HCEC 1CT (cell line): ENCODE measurements at regions not wholly inside any gene's neighbourhood (a gene's known extent, or its start where the extent isn't known, plus 50 kb on each side); places are given as distances from the start of the nearest gene placed in this dataset.
"Not testable (repeated sequence)": the region's sequence is repeated elsewhere in the genome, so short reads cannot be mapped to it uniquely, and the experiment has no call there.

Source experiments
- DNase-seq: peaks from one replicate; pipeline ENCODE4 v3.0.0-alpha.2; 2017

DNA sequence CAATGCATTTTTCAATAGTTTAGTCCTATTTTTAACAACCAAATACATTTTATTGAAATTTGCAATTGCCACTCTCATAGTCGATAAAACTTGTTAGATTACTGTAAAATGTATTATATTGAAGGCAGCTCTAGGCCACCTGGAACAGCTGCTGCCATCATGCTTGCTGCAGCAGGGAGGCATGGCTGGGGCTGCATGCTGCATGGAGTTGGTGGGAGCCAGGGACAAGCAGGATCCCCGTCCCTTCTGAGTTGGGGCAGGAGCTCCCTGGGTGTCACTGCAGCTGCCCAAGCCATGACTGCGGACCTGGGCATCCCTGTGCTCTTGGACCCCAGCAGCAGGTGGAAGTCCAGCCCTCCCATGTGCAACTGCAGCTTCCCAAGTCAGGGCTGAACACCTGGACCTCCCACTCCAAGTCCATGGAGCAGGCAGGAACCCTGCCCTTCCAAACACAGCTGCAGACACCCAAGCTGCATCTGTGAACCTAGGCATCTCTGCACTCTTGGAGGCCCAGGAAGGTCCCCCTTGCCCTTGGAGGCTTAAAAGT is 742.0 kb downstream of the ZBBX start:
- no peak for DNase-seq

DNA sequence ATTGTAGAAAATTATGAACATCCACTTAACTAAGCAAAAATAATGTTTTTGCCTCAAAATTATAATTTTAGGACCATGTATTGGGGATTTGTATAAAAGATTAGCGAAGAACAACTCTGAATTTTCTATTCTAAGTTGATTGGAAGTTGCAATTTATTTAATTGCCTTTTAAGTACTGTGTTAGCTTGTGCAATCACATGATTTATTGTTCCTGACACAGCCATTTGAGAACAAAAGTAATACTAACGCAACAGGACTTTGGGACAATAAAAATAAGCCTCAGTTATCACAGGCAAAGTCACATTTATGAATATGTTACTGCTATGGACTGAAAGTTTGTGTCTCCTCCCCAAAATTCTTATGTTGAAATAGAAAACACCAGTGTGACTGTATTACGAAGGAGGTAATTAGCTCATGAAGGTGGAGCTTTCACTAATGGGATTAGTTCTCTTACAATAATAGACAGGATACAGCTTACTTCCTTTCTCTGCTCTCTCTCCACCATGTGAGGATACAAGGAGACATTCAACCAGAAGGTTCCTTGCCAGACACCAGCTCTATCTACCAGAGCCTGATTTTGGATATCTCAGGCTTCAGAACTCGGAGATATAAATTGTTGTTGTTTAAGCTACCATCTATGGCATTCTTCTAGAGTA is 745.9 kb downstream of the ZBBX start:
- DNase-seq: no peak

DNA sequence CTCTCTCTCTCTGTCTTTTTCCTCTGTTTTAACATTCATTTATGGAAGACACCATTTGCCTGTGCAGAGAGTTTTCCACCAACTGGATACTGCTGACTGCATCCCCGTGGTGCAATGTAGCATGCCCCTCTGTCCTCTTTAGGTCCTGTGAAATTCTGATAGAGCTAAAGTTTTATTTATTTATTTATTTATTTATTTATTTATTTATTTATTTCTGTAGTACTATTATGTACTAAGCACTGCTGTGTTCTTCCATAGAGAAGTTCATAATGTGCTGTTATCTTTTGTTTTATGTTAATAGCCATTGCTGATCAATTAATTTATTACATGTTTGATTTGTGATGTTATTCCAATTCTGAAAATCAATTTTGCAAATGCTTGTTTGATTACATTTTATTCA is 749.9 kb downstream of the ZBBX start:
- no peak for DNase-seq

DNA sequence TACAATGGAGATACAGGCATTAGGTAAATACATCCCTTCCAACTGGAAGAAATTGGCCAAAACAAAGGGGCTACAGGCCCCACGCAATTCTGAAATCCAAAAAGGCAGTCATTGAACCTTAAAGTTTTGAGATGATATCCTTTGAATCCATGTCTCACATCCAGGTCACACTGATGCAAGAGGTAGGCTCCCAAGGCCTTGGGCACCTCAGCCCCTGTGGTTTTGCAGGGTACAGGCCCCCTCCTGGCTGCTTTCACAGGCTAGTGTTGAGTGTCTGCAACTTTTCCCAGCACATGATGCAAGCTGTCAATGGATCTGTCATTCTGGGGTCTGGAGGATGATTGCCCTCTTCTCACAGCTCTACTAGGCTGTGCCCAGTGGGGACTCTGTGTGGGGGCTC is 766.7 kb downstream of the ZBBX start:
- no peak for DNase-seq

DNA sequence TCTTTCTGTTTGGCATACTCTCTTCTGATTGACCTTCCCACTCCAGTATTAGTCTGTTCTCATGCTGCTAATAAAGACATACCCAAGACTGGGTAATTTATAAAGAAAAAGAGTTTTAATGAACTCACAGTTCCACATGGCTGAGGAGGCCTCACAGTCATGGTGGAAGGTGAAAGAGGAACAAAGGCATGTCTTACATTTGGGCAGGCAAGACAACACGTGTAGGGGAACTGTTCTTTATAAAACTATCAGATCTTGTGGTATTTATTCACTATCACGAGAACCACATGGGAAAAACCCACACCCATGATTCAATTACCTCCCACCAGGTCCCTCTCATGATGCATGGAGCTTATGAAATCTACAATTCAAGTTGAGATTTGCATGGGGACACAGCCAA is 767.3 kb downstream of the ZBBX start:
- DNase-seq: not testable (repeated sequence)

DNA sequence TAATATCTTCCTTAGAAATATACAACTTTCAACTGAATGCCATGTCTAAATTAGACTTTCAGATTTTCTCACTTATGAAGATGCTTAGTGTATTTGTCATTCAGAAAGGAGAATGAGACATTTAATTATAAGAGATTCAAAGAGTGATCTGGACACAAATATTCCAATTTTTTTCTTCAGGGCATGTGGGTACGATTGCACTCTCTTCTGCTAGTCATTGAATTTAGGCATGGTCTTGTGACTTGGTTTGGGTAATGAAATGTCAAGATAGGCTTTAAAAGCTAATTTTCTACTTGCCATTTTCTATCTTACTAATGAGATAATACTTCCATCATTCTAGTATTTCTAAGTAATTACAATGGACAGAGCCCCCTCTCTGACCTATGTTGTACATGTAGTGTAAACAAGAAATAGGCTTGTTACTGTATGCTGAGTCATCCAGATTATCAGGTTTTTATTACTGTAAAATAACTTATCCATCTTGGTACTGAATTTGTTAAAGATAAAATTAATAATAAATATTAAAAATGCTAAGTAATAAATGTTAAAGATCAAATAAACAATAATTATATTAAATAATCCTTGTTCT is 770.8 kb upstream of the BCHE start:
- DNase-seq: no peak

DNA sequence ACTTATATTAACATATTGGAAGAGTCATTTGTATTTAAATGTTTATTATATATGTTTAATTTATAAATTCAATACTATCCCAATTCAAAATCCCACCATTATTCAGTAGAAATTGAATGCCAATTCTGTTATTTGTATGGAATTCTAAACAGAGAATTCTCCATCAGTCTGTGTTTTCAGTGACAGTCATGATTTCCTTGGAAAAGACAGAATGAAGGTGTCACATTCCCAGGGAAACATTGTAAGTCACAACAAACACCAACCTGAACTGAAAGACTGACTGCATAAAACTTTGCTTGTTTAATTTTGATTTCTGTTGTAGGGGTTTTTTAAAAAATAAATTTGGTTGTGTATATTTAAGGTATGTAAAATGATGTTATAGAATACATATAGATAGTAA is 769.8 kb upstream of the BCHE start:
- no peak for DNase-seq

DNA sequence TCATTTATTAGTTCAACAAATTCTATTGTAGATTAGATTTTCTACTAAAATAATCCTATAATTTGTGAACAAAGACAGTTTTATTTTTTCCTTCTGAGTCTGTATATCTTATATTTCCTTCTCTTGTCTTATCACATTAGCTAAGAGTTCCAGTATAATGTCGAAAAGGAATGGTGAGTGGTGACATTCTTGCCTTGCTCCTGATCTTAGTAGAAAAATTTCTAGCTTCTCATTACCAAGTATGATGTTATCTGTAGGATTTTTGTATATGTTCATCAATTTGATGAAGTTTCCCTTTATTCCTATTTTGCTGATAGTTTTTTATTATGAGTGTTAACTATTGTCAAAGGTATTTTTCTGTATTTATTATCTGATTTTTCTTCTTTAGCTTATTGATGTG is 756.6 kb upstream of the BCHE start:
- no peak for DNase-seq

DNA sequence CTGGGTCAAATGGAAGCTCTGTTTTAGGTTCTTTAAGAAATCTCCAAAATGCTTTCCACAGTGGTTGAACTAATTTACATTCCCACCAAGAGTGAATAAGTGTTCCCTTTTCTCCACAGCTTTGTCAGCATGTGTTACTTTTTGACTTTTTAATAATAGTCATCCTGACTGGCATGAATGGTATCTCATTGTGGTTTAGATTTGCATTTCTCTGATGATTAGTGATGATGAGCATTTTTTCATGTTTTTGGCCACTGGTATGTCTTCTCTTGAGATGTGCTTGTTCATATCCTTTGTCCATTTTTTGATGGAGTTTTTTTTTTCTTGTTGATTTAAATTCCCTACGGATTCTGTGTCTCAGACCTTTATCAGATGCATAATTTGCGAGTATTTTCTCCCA is 745.0 kb upstream of the BCHE start:
- no peak for DNase-seq

DNA sequence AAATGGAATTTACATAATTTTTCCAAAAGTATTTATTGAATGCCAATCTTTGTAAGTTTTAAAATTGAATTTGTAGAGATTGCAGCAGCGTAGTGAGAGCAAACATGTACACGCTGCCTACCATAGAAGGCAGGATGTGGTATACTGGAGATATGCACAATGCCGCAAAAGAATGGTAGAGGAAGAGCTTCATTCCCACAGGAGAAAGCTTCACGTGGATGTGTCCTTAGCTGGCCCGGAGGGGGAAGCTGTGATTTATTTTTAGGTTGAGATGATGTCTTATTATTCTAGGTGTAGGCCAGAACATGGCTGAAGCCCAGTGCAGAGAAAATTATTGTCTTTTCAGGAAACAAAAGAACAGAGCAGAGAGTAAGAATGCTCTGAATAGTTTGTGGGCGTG is 743.3 kb upstream of the BCHE start:
- DNase-seq: no peak

DNA sequence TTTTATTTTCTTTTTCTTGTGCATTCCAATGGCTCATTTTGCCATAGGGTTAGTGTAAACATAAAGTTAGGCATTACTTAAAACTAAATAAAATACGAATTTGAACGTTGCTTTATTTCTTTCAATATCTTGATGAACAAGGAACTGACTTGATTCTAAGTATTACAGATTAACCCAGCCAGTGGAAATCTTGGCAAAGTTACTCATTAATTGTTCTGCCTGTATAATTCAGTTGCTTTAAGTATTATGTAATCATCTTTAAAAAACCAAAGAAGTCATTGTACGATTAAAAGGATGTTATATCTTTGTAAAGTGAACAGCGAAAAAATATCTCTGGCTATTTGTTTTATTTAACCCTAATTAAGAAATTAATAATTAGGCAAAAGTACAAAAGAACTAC is 737.9 kb upstream of the BCHE start:
- DNase-seq: no peak

DNA sequence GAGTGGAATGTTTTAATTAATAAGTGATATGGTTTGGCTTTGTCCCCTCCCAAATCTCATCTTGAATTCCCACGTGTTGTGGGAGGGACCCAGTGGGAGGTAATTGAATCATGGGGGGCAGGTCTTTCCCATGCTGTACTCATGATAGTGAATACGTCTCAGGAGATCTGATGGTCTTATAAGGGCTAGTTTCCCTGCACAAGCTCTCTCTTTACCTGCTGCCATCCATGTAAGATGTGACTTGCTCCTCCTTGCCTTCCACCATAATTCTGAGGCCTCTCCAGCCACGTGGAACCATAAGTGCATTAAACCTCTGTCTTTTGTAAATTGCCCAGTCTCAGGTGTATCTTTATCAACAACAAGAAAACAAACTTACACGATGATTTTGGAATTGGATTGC is 734.5 kb upstream of the BCHE start:
- not testable (repeated sequence) for DNase-seq

DNA sequence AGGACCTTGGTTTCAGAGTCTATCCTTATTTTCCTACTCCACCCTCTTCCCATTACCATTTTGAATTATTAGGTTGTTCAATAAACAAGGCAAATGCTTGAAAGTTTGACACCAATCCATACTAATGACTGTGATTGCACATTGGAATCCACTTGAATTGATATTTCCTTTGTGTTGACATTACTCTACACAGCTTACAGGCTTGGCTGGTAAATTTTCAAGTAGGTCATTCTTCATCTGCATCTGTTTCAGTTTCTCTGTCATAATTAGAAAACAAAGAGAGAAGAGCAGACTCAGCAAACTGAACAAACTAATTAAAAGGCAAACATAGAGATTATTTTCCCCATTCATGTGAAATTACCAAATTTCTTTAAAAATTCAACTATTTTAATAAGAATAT is 732.9 kb upstream of the BCHE start:
- no peak for DNase-seq

DNA sequence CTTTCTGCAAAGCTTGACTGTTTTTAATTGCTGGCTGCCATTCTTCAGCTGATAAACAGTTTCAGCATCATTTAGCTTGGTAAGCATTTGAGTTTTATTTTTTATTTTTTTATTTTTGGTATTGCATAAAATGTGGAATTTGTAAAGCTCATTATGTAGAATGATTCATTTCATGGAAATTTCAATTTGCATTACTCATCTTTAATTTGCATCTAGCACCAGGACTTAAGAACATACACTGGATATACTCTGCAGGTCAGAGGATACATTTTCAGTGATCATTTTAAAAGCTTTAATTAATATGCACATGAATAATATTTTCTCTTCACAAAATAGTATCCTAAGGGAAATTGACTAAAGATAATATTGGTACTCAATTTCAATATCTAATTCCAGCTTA is 732.4 kb upstream of the BCHE start:
- no peak for DNase-seq

DNA sequence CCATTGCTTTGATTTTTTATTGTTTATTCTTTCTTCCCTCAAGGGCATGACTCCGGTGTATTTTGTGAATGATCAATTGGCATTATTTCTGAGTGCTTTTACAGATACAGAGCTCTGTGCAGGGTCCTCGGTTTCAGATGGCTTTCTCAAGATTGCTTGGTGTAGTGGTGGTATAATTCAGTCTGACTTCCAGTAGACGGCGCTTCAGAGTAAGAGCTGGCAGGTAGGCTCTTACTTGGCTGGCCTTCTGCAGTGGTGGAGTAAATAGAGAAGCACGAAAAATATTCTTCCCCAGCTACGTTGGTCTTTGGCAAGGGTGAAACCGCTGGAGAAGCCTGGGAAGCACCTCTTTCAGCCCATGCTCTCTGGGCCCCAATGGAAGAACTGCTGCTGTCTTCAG is 723.0 kb upstream of the BCHE start:
- no peak for DNase-seq

DNA sequence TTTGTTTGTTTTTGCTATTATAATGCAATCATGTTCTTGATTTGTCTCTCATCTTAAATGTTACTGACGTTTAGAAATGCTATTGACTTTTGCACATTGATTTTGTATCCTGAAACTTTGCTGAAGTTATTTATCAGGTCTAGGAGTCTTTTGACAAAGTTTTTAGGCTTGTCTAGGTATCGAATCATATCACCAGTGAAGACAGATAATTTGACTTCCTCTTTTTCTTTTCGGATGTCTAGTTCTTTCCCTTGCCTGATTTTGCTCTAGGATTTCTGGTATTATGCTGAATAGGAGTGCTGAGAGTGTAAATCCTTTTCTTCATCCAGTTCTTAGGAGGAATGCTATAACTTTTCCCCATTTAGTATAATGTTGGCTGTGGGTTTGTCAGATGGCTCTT is 719.7 kb upstream of the BCHE start:
- DNase-seq: no peak

DNA sequence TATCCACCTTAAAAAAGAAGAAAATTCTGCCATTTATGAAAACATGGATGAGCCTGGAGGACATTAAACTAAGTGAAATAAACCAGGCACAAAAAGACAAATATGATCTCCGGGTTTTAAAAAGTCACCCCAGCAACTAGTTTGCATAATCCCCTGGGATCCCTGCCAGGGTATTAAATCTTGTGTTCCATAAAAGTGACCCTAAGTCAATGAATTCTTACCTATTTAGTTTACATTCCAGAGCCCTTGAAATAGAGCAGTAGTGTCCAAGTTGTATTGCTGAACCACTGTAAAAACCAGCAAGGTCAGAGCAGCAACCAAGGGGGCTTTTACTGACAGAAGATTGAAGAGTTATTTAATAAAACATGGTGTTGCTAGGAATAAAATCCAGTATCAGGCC is 716.8 kb upstream of the BCHE start:
- no peak for DNase-seq

DNA sequence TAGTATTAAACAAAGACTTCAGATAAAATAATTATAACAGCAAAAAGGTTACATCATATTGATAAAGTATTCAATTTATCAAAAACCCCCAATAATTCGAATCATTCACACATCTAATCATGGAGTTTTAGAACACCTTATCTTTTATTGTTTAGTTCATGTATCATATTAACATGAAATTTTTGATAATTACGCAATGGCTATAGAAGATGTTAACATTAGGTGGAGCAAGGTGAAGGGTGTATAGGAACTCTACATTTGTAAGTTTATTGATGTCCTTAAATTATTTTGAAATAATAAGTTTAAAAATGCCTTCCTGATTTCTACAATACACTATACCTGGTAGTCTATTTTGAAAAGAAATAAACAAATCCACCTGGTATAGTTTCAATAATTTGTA is 696.5 kb upstream of the BCHE start:
- DNase-seq: no peak

DNA sequence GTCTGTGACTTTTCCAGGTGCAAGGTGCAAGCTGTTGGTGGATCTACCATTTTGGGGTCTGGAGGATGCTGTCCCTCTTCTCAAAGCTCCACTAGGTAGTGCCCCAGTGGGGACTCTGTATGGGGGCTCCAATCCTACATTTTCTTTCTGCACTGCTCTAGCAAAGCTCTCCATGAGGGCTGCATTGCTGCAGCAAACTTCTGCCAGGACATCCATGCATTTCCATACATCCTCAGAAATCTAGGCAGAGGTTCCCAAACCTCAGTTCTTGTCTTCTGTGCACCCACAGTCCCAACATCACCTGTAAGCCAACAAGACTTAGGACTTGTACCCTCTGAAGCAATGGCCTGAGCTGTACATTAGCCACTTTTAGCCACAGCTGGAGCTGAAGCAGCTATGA is 694.5 kb upstream of the BCHE start:
- no peak for DNase-seq

DNA sequence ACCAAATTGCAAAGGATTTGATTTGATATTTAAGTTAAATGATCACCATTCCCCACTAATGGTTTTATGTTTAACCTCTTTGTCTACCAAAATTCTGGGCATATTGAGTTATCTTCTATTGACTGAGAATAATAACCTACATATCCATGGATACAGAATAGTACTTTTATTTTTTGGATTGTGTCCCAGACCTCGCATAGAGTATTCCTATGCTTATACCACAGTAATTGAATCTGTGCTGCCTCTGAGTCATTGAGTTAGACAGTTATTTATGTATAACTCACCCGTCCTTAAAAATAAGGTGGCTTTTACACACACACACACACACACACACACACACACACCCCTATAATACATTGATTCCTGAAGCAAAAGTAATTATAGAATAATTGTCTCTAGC is 690.1 kb upstream of the BCHE start:
- DNase-seq: no peak

DNA sequence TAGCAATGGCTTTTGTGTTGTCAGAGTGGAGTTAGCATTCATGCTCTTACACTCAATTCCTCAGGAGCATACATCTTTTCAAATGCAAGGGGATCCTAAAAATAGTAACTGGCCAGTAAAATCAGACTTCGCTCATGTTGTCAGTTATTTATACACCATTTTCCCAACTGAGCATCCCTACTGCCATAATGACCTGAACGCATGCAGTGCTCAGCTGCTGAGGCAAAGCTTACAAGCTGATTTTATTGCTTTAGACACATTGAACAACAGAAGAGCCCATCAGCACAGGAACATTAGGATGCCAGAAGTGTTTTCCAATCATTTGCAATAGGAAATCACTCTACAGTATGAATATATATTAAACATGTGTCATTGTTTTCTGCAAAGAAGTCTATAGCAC is 689.7 kb upstream of the BCHE start:
- DNase-seq: no peak

DNA sequence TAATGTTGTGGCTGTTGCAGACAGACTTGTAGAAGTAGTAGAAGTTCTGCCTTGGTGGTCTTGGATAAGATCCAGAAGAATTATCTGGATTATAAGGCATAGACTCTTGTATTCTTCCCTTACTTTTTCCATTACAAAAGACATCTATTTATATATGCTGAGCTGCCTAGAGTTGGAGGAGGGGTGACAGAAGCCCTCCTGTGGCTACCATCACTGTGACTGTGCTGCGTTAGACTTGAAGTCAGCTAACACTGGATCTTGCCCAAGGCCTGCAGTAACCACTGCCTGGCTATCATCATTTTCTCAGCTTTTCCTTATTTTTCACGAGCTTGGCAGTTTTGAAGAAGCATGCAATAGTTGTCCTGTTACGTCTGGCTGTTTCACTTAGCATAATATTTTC is 684.8 kb upstream of the BCHE start:
- DNase-seq: no peak

DNA sequence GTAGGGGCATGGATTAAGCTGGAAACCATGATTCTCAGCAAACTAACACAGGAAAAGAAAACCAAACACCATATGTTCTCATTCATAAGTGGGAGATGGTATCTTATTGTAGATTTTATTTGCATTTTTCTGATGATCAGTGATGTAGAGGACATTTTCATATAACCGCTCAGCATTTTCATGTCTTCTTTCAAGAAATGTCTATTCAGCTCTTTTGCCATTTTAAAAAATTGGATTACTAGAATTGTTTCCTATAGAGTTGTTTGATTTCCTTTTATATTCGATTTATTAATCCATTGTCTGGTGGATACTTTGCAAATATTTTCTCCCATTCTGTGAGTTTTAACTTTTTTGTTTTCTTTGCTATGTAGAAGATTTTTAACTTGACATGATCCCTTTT is 682.2 kb upstream of the BCHE start:
- no peak for DNase-seq

DNA sequence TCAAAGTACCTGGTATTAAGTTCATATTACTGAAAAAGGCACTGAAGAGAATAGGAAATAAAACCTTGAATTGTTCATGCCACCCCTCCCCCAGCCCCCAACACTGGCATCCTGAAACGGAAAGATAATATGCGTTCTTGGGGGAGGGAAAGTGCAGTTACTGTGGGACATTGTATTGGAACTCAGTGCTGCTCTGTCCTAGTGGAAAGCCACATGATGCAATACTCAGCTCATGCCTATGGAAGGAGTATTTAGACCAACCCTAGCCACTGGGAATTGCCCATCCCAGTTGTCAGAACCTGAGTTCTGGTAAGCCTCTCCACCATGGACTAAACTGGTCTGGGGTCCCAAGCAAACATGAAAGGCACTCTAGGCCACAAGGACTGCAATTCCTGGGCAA is 680.8 kb upstream of the BCHE start:
- no peak for DNase-seq

DNA sequence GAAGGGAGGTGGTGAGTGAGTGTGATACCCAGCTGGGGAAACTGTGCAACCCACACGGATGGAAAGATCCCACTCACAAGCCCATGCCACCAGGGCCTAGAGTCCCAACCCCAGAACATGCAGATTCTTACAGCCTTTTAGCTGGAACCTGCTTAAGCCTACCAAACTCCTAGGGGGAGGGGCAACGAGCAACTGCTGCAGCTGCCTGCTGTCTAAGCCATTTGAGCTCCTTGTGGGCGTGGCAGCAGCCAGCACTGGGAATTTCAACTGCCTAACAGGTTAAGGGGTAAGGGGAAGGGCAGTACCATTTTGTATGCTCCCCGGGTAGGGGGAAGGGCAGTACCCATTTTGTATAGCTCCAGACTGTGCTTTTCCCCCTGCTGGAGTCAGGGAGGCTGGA is 673.2 kb upstream of the BCHE start:
- no peak for DNase-seq
